ENCODE measurements at regions not wholly inside any gene's neighbourhood (a gene's known extent, or its start where the extent isn't known, plus 50 kb on each side); places are given as distances from the start of the nearest gene placed in this dataset.
"Not testable (repeated sequence)": the region's sequence is repeated elsewhere in the genome, so short reads cannot be mapped to it uniquely, and the experiment has no call there.

- DNase-seq (ENCODE audit: low read depth): no peak
Measured at GRCh38 chrX:65331371-65331770, 203.2 kb downstream of the LAS1L start.

- no peak for DNase-seq (ENCODE audit: low read depth)
Measured at GRCh38 chrX:65300104-65300809, 234.3 kb downstream of the LAS1L start.

- DNase-seq (ENCODE audit: low read depth): not testable (repeated sequence)
Measured at GRCh38 chrX:65282905-65283304, 251.7 kb downstream of the LAS1L start.

- DNase-seq (ENCODE audit: low read depth): no peak
Measured at GRCh38 chrX:65273152-65273551, 261.4 kb downstream of the LAS1L start.

- no peak for DNase-seq (ENCODE audit: low read depth)
Measured at GRCh38 chrX:65266482-65266881, 268.1 kb downstream of the LAS1L start.

- DNase-seq (ENCODE audit: low read depth): no peak
Measured at GRCh38 chrX:65253817-65254216, 277.6 kb upstream of the ZC4H2 start.

- DNase-seq (ENCODE audit: low read depth): no peak
Measured at GRCh38 chrX:65241059-65241721, 264.9 kb upstream of the ZC4H2 start.

GRCh38 chrX:65203545-65203944, 227.3 kb upstream of the ZC4H2 start:
- DNase-seq (ENCODE audit: low read depth): no peak

GRCh38 chrX:65196758-65197360, 220.6 kb upstream of the ZC4H2 start:
- DNase-seq (ENCODE audit: low read depth): no peak

- DNase-seq (ENCODE audit: low read depth): no peak
Measured at GRCh38 chrX:65195621-65196020, 219.4 kb upstream of the ZC4H2 start.

- no peak for DNase-seq (ENCODE audit: low read depth)
Measured at GRCh38 chrX:65194547-65194946, 218.3 kb upstream of the ZC4H2 start.

GRCh38 chrX:65163325-65163724, 187.1 kb upstream of the ZC4H2 start:
- DNase-seq (ENCODE audit: low read depth): not testable (repeated sequence)

- no peak for DNase-seq (ENCODE audit: low read depth)
Measured at GRCh38 chrX:65148232-65148631, 172.0 kb upstream of the ZC4H2 start.

- no peak for DNase-seq (ENCODE audit: low read depth)
Measured at GRCh38 chrX:65136424-65136823, 160.2 kb upstream of the ZC4H2 start.

GRCh38 chrX:65127842-65128241, 151.6 kb upstream of the ZC4H2 start:
- no peak for DNase-seq (ENCODE audit: low read depth)

- no peak for DNase-seq (ENCODE audit: low read depth)
Measured at GRCh38 chrX:65098851-65099250, 122.6 kb upstream of the ZC4H2 start.

- no peak for DNase-seq (ENCODE audit: low read depth)
Measured at GRCh38 chrX:65093658-65094057, 117.4 kb upstream of the ZC4H2 start.

GRCh38 chrX:65073233-65073632, 97.0 kb upstream of the ZC4H2 start:
- DNase-seq (ENCODE audit: low read depth): no peak

- DNase-seq (ENCODE audit: low read depth): no peak
Measured at GRCh38 chrX:65072590-65072989, 96.3 kb upstream of the ZC4H2 start.

GRCh38 chrX:65058626-65059025, 82.4 kb upstream of the ZC4H2 start:
- DNase-seq (ENCODE audit: low read depth): not testable (repeated sequence)

GRCh38 chrX:65045001-65045400, 68.8 kb upstream of the ZC4H2 start:
- no peak for DNase-seq (ENCODE audit: low read depth)

- DNase-seq (ENCODE audit: low read depth): no peak
Measured at GRCh38 chrX:65035446-65035770, 59.2 kb upstream of the ZC4H2 start.

GRCh38 chrX:65034668-65035445, 58.6 kb upstream of the ZC4H2 start, which contains the start of gene ZC3H12B:
TSS of gene ZC3H12B (plus strand) at chrX:65034826.
- DNase-seq (ENCODE audit: low read depth): peak; percentile 47

All from stimulated activated CD8-positive, alpha-beta memory T cell treated with anti-CD3 and anti-CD28 coated beads, Interleukin-15, amount 100 ng/mL, for 1 hour (primary cell).